CD4-positive, alpha-beta T cell treated with Interleukin-2 at 100 ng/mL for 4 hours (primary cell): ENCODE measurements at regions not wholly inside any gene's neighbourhood (a gene's known extent, or its start where the extent isn't known, plus 50 kb on each side); places are given as distances from the start of the nearest gene placed in this dataset.

Experiments
- DNase-seq: peaks from one replicate; pipeline ENCODE4 v3.0.0-alpha.2; 2020; ENCODE audit warnings: low spot score

DNA sequence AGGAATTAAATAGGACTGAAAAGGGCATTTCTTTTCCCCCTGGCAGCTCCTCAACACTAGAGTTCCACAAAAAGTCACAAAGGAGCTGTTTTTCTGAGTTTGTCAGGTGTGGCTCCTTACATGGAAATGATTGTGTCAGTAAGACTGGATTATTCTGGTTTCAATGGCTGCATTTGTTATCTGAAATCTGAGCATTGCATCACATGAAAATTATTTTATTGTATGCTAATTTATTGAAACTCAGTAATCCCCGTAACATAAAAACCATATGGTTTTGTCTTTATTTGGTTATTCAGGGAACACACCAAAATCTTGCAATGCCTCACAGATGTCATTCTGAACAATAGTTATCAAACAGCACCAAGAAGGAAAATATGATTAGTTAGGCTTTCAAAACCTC, 439.7 kb upstream of the TNP1 start:
- DNase-seq: no peak

DNA sequence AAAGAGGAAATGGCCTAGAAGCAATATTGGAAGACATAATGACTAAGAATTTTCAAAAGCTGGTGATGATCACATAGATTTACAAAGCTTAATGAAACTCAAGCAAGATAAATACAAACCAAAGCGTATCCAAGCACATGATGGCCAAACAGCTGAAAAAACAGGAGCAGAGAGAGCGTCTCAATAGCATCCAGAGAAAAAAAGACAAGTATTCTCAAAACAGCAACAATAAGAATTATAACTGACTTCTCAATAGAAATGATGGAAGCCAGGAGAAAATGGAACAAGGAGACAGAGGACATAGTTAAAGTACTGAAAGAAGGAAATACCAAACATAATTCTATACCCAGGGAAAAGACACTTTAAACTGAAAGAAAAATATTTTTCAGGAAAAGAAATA, 437.2 kb upstream of the TNP1 start:
- no peak for DNase-seq

DNA sequence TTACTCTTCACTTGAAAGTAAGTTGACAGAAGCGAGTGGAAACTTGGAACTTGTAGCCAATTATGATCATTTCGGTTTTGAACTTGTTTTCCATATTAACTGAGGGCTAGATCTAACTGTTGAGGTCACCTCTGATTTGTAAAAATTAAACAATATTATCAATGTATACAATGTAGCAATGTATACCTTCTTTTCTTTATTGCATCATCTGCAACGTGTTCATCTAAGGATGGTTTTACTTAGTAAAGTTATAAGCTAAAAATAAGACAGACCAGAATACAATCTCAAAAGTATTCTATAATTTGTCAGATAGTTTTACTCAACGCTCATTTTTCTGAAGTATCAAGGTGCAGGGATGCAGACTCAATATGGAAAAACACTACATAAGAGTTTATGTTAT, 435.0 kb upstream of the TNP1 start:
- no peak for DNase-seq

DNA sequence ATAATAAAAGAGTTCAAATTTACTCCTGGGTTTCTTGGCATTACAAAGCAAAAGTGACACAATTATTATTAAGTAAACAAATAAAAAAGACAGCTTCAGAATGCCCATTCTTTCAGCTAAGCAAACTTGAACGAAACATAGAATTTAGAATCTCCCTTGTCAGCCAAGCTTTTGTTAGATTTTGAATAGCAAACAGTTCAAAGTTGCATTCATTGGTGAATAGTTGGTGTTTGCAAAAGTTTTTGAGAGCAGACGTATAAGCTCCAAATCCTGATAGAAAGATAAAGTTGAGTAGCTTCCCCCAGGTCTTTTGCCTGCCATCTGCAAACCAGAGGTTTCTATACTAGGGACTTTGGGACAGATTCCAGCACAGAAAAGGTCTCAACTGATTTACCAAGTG, 434.3 kb upstream of the TNP1 start:
- no peak for DNase-seq

DNA sequence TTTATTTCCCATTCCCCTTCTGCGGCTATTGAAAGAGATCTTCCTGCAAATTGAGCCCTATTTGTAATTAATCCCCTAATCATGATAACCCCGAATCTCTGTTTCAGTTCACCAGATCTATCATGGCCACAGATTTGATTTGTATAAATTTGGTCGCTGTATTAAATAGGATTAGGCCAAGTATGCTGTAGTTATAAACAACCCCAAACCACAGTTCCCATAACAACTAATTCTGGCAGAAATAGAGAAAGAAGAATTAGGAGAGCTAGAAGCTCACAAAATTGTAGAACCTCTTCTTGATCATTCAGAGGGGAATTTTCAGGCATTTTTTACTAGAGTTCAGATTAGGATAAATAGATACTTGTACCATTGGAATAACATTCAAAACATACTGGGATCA, 433.7 kb upstream of the TNP1 start:
- no peak for DNase-seq

DNA sequence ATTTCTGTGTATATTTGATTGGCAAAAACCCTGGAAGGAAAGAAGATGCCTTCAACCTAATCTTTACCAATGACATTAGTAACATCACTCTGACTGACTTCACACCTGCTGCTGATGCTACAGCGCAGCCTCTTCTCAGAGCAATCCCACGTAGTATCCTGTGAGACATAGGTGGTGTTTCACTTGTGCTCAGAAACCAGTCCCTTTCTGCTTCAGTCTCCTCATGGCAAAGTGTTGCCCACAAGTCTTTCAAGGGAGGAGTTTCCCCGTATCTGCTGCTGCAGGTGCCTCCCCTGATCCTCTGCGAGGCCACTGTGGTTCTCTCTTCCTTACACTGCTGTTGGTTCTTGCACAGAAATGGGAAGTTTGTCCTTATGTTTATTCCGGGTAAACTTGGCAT, 433.2 kb upstream of the TNP1 start:
- DNase-seq: no peak

DNA sequence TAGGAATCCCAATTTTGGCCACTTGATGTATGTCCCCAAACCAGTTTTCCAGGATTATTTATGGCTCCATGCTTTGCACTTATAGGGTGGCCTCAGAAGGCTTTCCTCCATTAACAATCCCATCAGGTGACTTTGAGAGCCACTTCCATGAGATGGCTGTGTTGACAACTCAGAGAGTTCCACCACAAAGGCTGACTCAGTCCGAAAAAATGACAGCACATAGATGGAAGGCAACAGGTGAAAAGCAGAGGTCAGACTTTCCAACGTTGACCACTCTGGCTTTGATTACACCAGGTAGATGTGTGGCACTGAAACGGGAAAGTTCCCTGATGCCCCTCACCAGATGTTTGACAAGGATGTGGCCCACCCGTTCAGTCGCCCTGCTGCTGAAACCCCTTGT, 431.4 kb upstream of the TNP1 start:
- DNase-seq: no peak

DNA sequence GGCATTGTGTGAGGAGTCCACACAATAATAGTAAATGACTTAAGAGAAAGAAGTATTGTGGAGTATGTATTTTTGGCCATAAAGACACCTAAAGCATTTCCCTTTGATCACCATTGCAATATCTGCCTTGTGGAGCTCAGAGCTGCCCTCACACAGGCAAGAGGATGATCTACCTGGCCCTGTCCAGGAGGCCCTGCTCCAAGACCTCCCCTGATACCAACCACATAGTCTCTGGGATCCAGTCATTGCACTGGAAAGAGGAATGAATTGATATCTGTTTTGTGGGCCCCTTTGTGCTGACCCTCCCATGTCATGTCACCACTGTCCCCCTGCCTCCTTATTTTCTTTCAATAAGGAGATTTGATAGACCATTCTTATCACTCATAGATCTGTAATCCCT, 430.6 kb upstream of the TNP1 start:
- no peak for DNase-seq

DNA sequence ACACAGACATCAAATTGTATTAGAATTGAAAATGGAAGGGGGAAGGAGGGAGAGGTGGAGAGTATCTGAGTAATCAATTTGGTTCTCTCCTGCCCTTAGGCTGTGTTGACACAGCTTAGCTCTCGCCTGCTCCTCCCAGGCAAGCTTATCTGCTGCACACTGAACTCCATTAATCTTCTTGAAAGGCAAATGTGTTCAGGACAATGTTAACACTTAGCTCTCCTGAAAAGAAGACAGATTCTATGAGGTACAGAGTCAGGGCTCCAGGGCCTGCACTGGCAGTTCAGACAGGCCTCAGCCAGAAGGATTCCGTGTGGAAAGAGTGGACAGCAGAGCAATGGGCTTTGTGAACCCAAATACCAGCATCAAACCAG, 430.0 kb upstream of the TNP1 start:
- no peak for DNase-seq

DNA sequence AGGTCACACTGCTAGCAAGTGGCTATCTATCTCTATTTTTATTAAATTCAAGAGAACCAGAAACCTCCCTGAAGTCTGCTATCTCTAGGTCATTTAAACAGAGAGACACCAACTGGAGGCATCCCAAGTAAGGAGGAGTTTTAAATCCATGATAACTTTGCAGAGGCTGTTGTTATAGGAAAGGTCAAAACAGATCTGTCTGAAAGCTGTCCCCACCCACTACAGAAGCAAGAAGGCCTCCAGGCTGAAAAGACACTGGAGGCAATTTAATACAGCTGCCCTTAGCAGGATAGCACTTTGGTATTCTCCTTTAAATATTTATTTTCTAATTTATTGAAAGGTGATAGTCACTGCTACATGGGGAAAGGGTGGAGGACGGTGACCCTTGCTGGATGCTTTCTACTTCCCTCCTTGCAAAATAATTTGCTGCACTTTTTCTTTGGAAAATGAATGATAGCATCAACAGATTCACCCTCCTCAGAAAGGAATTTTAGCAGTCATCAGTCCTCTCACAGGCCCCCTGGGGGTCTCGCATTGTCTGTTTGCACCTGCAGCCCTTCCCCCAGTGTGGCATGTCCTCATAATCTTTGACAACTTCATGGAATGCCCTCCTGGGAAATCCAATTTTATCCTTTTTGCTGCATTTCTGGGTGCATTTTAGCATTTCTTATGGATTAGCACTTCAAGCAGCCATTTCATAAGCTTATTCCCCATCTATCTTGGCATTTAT, 429.5 kb upstream of the TNP1 start:
- DNase-seq: no peak

DNA sequence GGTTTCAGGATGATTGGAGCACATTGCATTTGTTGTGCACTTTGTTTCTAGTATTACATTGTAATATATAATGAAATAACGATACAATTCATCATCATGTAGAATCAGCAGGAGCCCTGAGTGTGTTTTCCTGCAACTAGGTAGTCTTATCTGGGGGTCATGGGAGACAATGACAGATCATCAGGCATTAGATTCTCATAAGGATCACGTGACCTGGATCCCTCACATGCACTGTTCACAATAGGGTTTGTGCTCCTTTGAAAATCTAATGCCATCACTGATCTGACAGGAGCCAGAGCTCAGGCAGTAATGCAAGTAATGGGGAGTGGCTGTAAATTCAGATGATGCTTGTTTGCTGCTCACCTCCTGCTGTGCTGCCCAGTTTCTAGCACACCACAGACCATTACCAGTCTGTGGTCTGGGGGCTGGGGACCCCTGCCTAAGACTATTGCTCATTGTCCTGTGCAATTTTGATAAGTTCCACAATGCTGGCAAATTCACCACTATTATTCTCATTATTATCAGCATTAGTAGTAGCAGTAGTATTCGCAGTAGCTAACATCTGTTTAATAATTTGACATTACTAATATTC, 428.7 kb upstream of the TNP1 start:
- DNase-seq: no peak

DNA sequence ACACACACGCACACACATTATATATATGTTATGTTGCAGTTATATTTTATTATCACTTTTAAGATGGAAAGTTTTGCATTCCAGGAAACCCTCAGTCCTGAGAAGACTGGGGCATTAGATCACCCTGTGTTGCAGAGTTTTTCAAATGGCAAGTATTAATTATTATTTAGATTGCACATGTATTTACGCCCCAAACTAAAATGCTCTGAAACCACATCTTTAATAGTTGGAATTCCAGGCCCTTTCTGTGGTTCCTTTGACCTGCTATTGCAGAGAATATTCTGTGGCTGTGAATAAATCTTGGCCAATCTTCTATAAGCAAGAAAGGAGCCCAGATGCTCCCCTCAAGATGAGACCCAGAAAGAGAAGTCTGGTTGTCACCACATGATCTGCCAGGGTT, 427.0 kb upstream of the TNP1 start:
- DNase-seq: no peak

DNA sequence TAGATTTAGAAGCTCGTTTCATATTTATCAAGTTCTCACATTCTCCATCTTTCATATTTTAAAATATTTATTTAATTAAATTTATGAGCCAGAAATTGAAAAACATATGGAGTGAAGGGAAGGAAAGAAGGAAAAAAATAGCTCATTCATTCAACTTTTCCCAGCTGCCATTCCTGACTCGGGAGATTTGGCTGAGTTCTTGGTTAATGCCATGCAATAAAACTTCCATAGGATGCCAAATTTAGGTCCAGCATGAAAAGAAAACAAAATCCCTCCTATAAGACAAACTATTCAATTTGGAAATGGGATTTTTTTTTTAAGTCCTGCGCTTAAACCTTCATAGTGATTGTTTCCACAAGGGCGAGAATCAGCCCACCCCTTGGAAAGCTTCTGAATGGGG, 426.1 kb upstream of the TNP1 start:
- DNase-seq: no peak

DNA sequence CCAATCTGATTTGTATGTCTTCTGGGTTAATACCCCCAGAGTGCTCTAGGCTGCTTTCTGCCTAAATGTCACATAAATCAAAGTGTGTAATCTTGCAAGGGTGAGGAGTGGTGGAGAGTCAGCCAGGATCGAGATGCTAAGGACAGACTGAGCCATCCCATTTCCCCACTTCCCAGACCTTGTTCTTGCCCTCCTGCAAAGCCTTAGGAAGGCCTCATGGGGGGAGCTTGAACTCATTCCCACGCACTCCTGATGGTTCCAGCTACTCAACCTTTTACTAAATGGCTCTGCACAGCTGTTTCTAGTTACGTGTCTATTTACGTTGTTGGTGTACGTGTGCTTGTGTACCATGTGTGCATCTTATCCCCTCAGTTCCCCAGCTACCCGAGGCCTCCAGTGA, 423.6 kb upstream of the TNP1 start:
- no peak for DNase-seq

DNA sequence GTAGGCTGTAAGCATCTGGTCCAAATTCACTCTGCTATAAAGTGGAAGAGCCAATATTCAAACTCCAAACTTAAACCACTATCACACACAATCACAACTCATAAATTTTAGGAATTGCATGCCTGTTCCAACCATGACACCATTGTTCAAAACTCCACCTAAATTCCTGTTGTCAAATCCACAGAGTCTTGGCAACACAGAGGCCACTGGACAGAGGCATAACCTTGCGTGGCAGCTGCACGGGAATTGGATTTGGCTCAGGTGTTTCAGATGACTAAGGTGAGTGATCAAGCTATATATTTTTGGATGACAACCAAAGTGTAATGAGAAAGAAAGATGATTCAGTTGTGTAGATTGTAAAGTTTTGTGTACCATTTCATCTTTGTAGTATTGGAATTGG, 422.7 kb upstream of the TNP1 start:
- no peak for DNase-seq

DNA sequence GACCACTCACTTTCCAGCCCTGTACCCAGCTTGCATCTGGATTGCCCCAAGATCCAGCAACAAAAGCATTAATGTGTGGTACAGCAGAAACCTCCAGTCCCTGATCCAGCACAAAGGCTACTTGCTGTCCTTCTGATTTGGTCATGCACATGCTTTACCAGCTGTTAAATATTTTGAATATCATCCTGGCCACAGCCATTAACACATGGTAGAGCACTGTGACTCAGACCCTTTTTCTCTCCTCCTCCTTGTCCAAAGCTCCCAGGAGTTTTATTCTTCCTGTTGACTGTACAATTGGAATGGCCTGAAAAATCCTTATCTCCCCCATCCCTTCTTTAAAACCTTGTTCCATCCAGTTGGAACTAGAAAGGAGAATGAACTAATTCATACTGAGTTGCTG, 419.7 kb upstream of the TNP1 start:
- no peak for DNase-seq

DNA sequence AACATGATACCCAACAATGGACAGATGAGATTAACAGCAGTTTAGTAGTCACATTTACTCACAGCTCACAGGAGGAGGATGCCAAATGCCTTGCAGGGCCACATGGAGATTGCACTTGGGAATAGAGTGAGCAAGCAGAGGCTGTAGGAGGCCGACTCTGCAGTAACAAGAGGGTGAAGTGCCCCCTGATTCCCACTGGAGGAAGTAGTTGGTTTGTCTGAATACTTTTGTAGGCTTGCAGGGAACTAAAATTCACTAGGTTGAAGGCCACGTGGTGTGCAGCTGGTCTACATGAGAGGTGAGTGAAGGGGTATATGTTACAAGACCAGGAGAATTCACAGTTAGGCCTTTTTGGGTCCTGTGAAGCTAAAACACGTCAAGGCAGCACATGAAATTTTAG, 419.3 kb upstream of the TNP1 start:
- no peak for DNase-seq

DNA sequence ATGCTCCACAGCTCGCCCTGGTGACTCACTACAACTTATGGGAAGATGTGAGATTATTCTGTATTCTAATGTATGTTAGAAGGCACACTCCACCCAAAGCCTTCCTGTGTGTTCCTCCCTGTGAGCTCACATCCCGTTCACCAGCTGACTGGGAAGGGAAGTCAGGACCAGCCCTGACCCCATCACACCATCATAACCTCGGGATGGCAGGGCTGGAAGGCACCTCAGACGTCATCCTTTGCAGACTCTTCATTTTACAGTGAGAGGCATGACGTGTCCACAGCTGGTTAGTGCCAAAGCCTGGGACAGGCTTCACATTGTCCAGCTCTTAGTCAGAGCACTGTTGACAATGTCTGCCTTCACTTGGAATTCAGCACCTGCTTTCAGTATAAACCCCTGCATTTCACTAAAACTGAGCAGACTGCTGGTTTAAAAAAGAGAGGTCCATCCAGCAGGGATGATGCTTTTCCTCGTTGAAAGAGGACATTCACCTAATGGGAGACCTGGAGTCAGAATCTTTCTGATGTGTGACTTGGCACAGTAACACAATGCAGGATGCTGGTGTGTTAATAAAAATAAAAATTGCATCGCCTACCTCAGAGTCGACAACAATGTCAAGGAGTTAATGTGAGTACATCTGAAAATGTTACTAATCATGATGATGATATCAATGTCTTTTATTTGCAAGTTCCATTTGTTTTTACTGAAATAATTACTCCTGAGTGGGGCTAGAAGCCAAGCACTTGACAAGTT, 418.0 kb upstream of the TNP1 start:
- DNase-seq: no peak

DNA sequence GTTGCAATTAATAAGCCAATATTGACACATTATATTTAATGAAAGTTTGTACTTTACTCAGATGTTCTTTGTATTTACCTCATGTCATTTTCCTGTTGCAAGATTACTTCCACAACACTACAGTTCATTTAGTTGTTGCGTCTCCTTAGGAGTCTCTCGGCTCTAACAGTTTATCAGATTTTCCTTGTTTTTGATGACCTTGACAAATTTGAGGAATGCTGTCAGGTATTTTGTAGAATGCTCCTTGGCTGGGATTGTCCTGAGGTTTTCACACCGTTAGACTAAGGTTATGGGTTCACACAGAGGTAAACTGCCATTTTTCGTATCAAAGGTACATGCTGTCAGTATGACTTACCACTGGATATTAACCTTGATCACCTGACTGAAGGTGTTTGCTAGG, 416.6 kb upstream of the TNP1 start:
- no peak for DNase-seq

DNA sequence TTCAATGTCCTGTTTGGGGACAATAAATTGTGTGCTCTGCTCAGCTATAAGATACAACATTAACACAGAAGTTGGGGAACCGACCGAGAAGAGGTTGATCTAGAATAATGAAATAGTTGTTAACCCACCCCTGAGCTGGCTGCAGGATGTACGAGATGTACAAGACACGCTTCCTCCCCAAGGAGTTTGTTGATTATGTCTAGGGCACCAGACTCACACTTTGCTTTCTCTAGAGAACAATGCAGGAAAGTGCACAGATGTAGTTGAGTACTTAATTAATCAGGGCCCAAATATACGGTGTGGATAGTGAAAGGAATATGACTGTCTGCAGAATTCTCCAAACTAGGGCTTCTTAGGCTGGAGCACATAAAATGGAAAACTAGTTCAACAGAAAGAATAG, 415.2 kb upstream of the TNP1 start:
- no peak for DNase-seq

DNA sequence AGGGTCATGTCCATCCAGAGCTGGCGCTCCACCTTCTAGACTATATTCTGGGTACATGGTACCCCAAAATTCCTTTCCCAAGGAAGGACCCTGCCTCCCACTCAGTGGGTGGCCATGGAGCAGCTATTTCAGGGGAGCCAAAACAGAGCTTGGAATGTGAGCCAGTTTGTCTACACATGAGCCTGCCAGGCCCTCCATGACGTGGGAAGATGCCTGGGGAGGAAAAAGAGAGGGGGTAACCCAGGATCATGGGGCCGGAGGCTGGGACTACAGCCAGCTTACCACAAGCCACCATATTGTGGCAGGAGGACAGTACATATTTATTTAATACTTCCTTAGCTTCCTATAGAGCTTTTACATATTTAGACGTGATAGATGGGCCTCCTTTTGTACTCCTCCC, 414.7 kb upstream of the TNP1 start:
- DNase-seq: no peak

DNA sequence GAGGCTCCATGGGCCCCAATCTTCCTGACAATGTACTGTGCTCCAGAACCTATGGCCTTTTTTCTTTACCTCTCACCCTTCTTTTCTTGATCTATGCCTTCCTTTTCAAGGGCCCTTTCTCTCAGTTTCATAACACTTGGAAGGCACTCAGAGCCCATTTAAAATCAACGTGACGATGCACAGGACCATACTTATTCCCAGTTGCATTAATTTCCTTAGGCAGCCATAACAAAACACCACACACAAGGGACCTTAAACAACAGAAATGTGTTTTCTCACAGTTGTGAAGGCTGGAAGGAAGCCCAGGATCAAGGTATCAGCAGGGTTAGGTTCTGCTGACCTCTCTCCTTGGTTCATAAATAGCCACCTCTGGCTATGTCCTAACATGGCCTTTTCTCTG, 414.0 kb upstream of the TNP1 start:
- DNase-seq: no peak

DNA sequence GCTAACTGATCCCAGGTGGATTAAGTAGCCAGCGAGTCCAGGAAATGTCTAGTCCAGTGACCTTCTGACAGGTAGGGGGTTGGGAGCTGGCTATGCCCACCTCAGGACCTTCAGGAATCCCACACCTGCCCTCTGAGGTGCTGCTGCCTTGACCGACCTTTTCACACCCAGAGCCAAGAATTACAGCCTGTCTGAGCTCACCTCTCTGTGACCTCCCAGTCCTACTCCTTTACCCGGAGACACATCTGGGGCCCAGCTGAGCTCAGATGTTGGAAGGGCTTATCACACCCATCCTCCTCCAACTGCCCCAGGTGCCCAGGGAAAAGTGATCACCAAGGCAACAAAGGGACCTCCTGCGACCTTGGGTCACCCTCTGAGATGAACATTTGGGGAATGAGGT, 413.3 kb upstream of the TNP1 start:
- DNase-seq: no peak

DNA sequence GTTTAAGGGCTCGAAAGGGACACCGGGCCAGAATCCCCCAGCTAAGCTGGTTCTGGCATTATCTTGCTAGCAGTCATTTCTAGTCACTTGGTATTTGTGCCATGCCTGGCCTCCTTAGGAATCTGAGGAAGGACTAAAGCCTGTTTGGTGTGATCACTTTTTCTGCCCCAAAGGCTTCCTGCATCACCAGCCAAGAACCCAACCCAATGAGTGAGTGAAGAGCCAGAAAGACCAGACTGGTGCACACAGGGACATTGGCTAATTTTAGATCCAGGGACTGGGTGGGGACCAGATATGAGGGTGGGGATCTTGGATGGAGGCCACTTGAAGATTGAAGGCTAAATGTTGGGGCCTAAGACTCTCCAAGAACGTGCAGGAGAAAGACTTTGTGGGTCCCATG, 411.9 kb upstream of the TNP1 start:
- DNase-seq: no peak
